A673 (cell line): ENCODE measurements at regions not wholly inside any gene's neighbourhood (a gene's known extent, or its start where the extent isn't known, plus 50 kb on each side); places are given as distances from the start of the nearest gene placed in this dataset.

Experiments used
- EZH2 ChIP-seq: fragments of 200-600 bp; sonication (generic); IDR thresholded peaks from 2 replicates; pipeline ENCODE4 v1.6.1; 2017; ENCODE audit warnings: borderline replicate concordance, low read depth, mild to moderate bottlenecking, mixed read lengths, antibody characterized with exemption, low read length; ENCODE audit not compliant: poor library complexity, severe bottlenecking
- TF ChIP-seq, protein P1 (sequence below): fragments of 300-800, 200-600 bp; sonication (generic); conservative IDR thresholded peaks from 2 replicates; pipeline ENCODE4 v1.5.1; 2017; ENCODE audit warnings: low read depth, mild to moderate bottlenecking, antibody characterized with exemption, low read length, moderate library complexity, mixed read lengths

- TF ChIP-seq, protein P1, sequence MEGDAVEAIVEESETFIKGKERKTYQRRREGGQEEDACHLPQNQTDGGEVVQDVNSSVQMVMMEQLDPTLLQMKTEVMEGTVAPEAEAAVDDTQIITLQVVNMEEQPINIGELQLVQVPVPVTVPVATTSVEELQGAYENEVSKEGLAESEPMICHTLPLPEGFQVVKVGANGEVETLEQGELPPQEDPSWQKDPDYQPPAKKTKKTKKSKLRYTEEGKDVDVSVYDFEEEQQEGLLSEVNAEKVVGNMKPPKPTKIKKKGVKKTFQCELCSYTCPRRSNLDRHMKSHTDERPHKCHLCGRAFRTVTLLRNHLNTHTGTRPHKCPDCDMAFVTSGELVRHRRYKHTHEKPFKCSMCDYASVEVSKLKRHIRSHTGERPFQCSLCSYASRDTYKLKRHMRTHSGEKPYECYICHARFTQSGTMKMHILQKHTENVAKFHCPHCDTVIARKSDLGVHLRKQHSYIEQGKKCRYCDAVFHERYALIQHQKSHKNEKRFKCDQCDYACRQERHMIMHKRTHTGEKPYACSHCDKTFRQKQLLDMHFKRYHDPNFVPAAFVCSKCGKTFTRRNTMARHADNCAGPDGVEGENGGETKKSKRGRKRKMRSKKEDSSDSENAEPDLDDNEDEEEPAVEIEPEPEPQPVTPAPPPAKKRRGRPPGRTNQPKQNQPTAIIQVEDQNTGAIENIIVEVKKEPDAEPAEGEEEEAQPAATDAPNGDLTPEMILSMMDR, result no peak
- no peak for TF ChIP-seq EZH2
These were observed 1877.7 kb upstream of the ACO1 start for GRCh38 chr9:30506749-30507148.
